GM12878 (cell line): ENCODE measurements at regions not wholly inside any gene's neighbourhood (a gene's known extent, or its start where the extent isn't known, plus 50 kb on each side); places are given as distances from the start of the nearest gene placed in this dataset.

ENCODE experiments used
- ATAC-seq: fragments of 200-7000 bp; cut with Tn5 transposase; 3 replicates; pipeline ENCODE4 v1.9.1; 2020; ENCODE audit warnings: mild to moderate bottlenecking, moderate library complexity
- BruUV-seq: library from RNA; stranded (reverse); fragments of 400-500 nt; replicated peaks from 2 replicates; lab custom pipeline; 2021; lab: Mats Ljungman, UMichigan
- CTCF ChIA-PET: fragments of 300-600 bp; sonication (Branson Sonifier 250); formaldehyde crosslinking; extraction: SDS; loops from one replicate; lab custom pipeline; 2021; ENCODE audit warnings: inconsistent platforms; lab: Yijun Ruan, JAX
- POLR2A ChIA-PET: fragments of 350-600 bp; formaldehyde crosslinking; extraction: SDS; loops from one replicate; lab custom pipeline; 2021; ENCODE audit warnings: inconsistent platforms; lab: Charles Lee
- RAD21 ChIA-PET: fragments of 300-600 bp; sonication (Branson Sonifier 250); formaldehyde crosslinking; loops from one replicate; lab custom pipeline; 2023; ENCODE audit warnings: antibody characterized with exemption; ENCODE audit not compliant: unreplicated experiment; lab: Charles Lee
- SMC1A ChIA-PET: fragments of 300-600 bp; sonication (Branson Sonifier 250); formaldehyde crosslinking; loops from one replicate; lab custom pipeline; 2023; ENCODE audit not compliant: unreplicated experiment, uncharacterized antibody; lab: Charles Lee
- DNase-seq: peaks from one replicate; pipeline ENCODE4 v3.0.0-alpha.2; 2011; ENCODE audit warnings: low read depth, low spot score
- FAIRE-seq: peaks from 3 replicates; lab custom pipeline; 2011; peaks lifted over from hg19 to GRCh38; lab: Jason Lieb, UNC
- H2AFZ ChIP-seq: 2 replicates; pipeline ENCODE4 v1.6.0; 2011; ENCODE audit warnings: low read depth, low read length, control low read depth; ENCODE audit not compliant: control insufficient read depth
- H3K27ac ChIP-seq: 2 replicates; pipeline ENCODE4 v1.5.1; 2011; ENCODE audit warnings: control low read depth; ENCODE audit not compliant: control insufficient read depth, insufficient read depth
- H3K27me3 ChIP-seq, 2 experiments: replicated peaks in 1 of 2; 2 replicates each; pipeline versions ENCODE4 v1.6.0 to v1.6.1; 2011; ENCODE audit warnings: low read length in 1 of 2; ENCODE audit not compliant: control insufficient read depth in 2 of 2, insufficient read depth in 2 of 2
- H3K36me3 ChIP-seq, 2 experiments: 2 replicates each; pipeline ENCODE4 v1.5.1; 2011; ENCODE audit warnings: low read length in 1 of 2; ENCODE audit not compliant: control insufficient read depth in 2 of 2, insufficient read depth in 2 of 2
- H3K4me1 ChIP-seq: 2 replicates; pipeline ENCODE4 v1.6.1; 2011; ENCODE audit warnings: mild to moderate bottlenecking, low read length, moderate library complexity, mixed read lengths; ENCODE audit not compliant: control insufficient read depth, insufficient read depth
- H3K4me2 ChIP-seq: 2 replicates; pipeline ENCODE4 v1.6.0; 2011; ENCODE audit warnings: control low read depth; ENCODE audit not compliant: control insufficient read depth, insufficient read depth
- H3K4me3 ChIP-seq: fragments of 200-600 bp; sonication (generic); 2 replicates; pipeline ENCODE4 v1.5.1; 2016
- H3K79me2 ChIP-seq: 2 replicates; pipeline ENCODE4 v1.6.0; 2011; ENCODE audit warnings: low read length; ENCODE audit not compliant: control insufficient read depth, insufficient read depth
- H3K9ac ChIP-seq: 2 replicates; pipeline ENCODE4 v1.8.0; 2011; ENCODE audit warnings: low read length, control low read depth, mixed read lengths; ENCODE audit not compliant: control insufficient read depth, insufficient read depth
- H3K9me3 ChIP-seq: replicated peaks from 3 replicates; pipeline ENCODE4 v1.5.1; 2011; ENCODE audit warnings: mild to moderate bottlenecking, low read length; ENCODE audit not compliant: control insufficient read depth, insufficient read depth
- H4K20me1 ChIP-seq: 2 replicates; pipeline ENCODE4 v1.6.0; 2011; ENCODE audit not compliant: control insufficient read depth, insufficient read depth
- EED ChIP-seq: sonication (generic); IDR thresholded peaks from 2 replicates; pipeline ENCODE4 v1.6.1; 2016; ENCODE audit warnings: antibody characterized with exemption, low read depth
- NFYA ChIP-seq: IDR thresholded peaks from 2 replicates; pipeline ENCODE4 v1.6.1; 2011; ENCODE audit warnings: low read depth, mild to moderate bottlenecking, low read length, improper control_type of control experiment, borderline replicate concordance
- POLR2A ChIP-seq: IDR thresholded peaks from 2 replicates; pipeline ENCODE4 v1.6.1; 2011; ENCODE audit warnings: low read depth, mild to moderate bottlenecking, low read length
- RELA ChIP-seq: fragments of 450-650 bp; IDR thresholded peaks from 2 replicates; pipeline ENCODE4 v1.8.0; 2014; ENCODE audit warnings: borderline replicate concordance; ENCODE audit not compliant: partially characterized antibody
- REST ChIP-seq: IDR thresholded peaks from 2 replicates; pipeline ENCODE4 v1.6.1; 2012; ENCODE audit warnings: mild to moderate bottlenecking, low read depth, low read length
- SP1 ChIP-seq: IDR thresholded peaks from one replicate; pipeline ENCODE4 v1.6.1; 2011; ENCODE audit warnings: low read depth, low read length
- SREBF2 ChIP-seq: IDR thresholded peaks from 2 replicates; pipeline ENCODE4 v1.6.1; 2012; ENCODE audit warnings: mild to moderate bottlenecking, low read length
- ZBED1 ChIP-seq: IDR thresholded peaks from 2 replicates; pipeline ENCODE4 v1.6.1; 2016; ENCODE audit warnings: borderline replicate concordance
- WGBS: methylation state at CpG from one replicate; pipeline ENCODE4 v1.1.6; 2016; ENCODE audit warnings: low lambda C conversion rate; ENCODE audit not compliant: insufficient replicate concordance, insufficient coverage; ENCODE audit errors: missing lambda C conversion rate; 5-methylcytosine and 5-hydroxymethylcytosine counted together
- in situ Hi-C: fragments of 300-500 bp; cut with MboI; formaldehyde crosslinking; loops from 9 replicates; pipeline ENCODE4 v1.14.3; 2018; ENCODE audit warnings: mixed read lengths
- intact Hi-C: fragments of 100-400 bp; cut with micrococcal nuclease; formaldehyde crosslinking; loops from one replicate; pipeline ENCODE4 v1.14.2; 2022; ENCODE audit not compliant: unreplicated experiment
- TF ChIP-seq, protein P1 (sequence below): fragments of 450-650 bp; IDR thresholded peaks from 2 replicates; pipeline ENCODE4 v1.6.1; 2016; ENCODE audit warnings: mild to moderate bottlenecking, moderate library complexity, borderline replicate concordance

DNA sequence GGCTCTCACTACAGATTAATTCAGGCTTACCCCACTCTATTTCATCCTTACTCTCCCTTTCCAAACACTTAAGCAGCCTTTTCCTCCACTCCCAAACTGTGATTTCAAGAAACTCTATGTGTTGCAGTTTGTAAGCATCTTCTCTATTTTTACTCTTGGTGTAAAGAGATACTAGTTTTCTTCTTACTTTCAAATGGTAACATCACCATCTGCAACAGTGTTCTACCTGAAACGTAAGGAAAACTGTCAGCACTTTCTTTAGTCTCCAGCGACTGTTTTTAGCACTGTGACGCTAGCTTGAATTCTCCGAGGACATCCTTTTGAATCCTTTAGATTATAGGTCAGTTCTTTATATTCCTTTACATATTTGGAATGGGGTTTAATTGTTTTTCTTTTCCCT, 335.2 kb downstream of the PDGFC start:
- DNase-seq (no peak), ATAC-seq (no peak), FAIRE-seq (no peak)
- H3K9me3 ChIP-seq: no peaks in the 10 kb centered on the region
- ChIA-PET CTCF (interaction anchor here (0.6 kb wide), 1 partner anchor 466 kb away, joined by 3 read pairs; no protein-coding TSS in a partner anchor), SMC1A (interaction anchor here (1.1 kb wide), 1 partner anchor 267 kb away, joined by 3 read pairs; no protein-coding TSS in a partner anchor), POLR2A (no interaction called here), RAD21 (no interaction called here)
- H3K4me1 ChIP-seq: no peaks in the 10 kb centered on the region
- no peak overlapping the region for H2AFZ ChIP-seq
- H3K4me3 ChIP-seq: no peak overlapping the region
- no peak overlapping the region for H3K4me2 ChIP-seq
- H4K20me1 ChIP-seq: no peaks in the 10 kb centered on the region
- WGBS: 32% methylated on average over 4 of the region's 4 CpGs
- TF ChIP-seq, protein P1, sequence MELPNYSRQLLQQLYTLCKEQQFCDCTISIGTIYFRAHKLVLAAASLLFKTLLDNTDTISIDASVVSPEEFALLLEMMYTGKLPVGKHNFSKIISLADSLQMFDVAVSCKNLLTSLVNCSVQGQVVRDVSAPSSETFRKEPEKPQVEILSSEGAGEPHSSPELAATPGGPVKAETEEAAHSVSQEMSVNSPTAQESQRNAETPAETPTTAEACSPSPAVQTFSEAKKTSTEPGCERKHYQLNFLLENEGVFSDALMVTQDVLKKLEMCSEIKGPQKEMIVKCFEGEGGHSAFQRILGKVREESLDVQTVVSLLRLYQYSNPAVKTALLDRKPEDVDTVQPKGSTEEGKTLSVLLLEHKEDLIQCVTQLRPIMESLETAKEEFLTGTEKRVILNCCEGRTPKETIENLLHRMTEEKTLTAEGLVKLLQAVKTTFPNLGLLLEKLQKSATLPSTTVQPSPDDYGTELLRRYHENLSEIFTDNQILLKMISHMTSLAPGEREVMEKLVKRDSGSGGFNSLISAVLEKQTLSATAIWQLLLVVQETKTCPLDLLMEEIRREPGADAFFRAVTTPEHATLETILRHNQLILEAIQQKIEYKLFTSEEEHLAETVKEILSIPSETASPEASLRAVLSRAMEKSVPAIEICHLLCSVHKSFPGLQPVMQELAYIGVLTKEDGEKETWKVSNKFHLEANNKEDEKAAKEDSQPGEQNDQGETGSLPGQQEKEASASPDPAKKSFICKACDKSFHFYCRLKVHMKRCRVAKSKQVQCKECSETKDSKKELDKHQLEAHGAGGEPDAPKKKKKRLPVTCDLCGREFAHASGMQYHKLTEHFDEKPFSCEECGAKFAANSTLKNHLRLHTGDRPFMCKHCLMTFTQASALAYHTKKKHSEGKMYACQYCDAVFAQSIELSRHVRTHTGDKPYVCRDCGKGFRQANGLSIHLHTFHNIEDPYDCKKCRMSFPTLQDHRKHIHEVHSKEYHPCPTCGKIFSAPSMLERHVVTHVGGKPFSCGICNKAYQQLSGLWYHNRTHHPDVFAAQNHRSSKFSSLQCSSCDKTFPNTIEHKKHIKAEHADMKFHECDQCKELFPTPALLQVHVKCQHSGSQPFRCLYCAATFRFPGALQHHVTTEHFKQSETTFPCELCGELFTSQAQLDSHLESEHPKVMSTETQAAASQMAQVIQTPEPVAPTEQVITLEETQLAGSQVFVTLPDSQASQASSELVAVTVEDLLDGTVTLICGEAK: no peak
- TF ChIP-seq ZBED1: no peak
- TF ChIP-seq SREBF2: no peak
- TF ChIP-seq REST: no peak
- TF ChIP-seq EED: no peak
- no peak for TF ChIP-seq POLR2A
- TF ChIP-seq NFYA: no peak
- no peak for TF ChIP-seq RELA
- no peak for TF ChIP-seq SP1
- intact Hi-C loops: no loop called here
- no peaks in the 10 kb centered on the region for H3K79me2 ChIP-seq
- BruUV-seq: no TSS peak
- no peaks in the 10 kb centered on the region for H3K27me3 ChIP-seq
- in situ Hi-C loops: no loop called here
- H3K27ac ChIP-seq: no peak overlapping the region
- no peaks in the 10 kb centered on the region for H3K36me3 ChIP-seq
- no peak overlapping the region for H3K9ac ChIP-seq
